Left colon (tissue), 2 donors: ENCODE measurements at regions not wholly inside any gene's neighbourhood (a gene's known extent, or its start where the extent isn't known, plus 50 kb on each side); places are given as distances from the start of the nearest gene placed in this dataset.
"Not testable (repeated sequence)": the region's sequence is repeated elsewhere in the genome, so short reads cannot be mapped to it uniquely, and the experiment has no call there.

Experiments used
- ATAC-seq: fragments of 200-7000 bp; cut with Tn5 transposase; one replicate; pipeline ENCODE4 v1.9.1; 2020; ENCODE audit warnings: mild to moderate bottlenecking, moderate library complexity
- DNase-seq, 2 donors: peaks; one replicate each; pipeline ENCODE4 v3.0.0-alpha.2; 2020
- intact Hi-C, 2 donors: fragments of 100-400 bp; cut with DNase I in 1 of 2; cut with micrococcal nuclease in 1 of 2; formaldehyde crosslinking; loops; one replicate each; pipeline versions ENCODE4 v1.11.2 to v1.14.0; 2022; cut with DNase I, micrococcal nuclease
- donor health status: DM: no; HTN: no; CAD: no.
- donor health status: DM: yes; HTN: yes; CAD: no.

DNA sequence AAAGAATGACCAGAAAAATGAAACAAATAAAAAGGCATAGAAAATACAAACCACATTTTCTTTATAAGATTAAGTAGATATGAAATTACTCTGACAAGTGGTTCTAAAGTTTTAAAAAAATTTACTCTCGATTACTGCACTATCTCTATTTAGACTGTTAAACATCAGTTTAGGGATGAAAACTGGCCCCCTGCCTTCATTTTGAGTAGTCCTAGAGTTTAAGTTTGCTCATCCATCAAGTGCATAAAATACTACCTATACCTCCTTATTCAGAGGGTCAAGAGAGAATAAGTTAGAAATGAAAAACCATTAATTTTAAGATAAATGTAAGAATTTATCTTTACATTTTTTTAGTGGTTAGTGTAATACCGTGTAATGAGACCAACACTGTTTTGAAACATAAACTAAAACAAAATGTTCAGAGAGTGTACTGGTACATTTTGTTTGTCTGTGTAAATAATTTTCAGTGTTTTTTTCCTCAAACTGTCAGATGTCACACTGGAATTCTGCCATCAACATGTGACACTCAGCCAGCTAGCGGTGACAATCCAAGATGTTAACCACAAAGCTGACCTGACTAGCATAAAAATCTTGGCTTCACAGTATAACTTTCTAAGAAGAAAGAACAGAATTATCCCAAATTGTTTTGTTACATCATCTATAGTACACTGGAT is 184.8 kb upstream of the PCDH20 start:
- no peak for DNase-seq
- intact Hi-C loops: no loop called here
- no peak for ATAC-seq

- ATAC-seq (no peak), DNase-seq (no peak)
- intact Hi-C loops: no loop called here
These were observed 176.8 kb upstream of the PCDH20 start for GRCh38 chr13:61592489-61592888.

- DNase-seq (no peak), ATAC-seq (no peak)
- intact Hi-C loops: no loop called here
These were observed 160.3 kb upstream of the PCDH20 start for GRCh38 chr13:61575973-61576372.

- intact Hi-C loops: no loop called here
- no peak for ATAC-seq
- no peak for DNase-seq
These were observed 148.0 kb upstream of the PCDH20 start for GRCh38 chr13:61563645-61564044.

DNA sequence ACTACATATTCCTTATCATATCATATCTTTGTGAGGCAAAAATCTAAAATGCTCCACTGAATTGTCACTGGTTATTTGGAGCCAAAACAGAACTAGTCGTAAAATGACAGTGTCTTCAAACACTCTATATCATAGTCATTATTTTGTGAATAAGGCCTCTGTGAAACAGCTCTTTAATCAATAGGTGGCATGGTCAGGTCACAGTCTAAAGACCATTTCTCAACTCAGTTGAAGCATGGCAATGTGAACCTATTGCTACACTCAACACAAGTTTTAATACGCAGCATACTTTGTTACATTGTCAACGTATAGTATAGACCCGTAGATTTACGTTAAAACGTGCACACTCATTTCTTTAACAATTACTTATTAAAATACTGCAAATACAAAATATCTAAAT is 131.3 kb upstream of the PCDH20 start:
- intact Hi-C loops: no loop called here
- ATAC-seq: no peak
- DNase-seq: no peak

GRCh38 chr13:61546413-61546812 is 130.8 kb upstream of the PCDH20 start:
- intact Hi-C loops: no loop called here
- ATAC-seq: no peak
- no peak for DNase-seq

DNA sequence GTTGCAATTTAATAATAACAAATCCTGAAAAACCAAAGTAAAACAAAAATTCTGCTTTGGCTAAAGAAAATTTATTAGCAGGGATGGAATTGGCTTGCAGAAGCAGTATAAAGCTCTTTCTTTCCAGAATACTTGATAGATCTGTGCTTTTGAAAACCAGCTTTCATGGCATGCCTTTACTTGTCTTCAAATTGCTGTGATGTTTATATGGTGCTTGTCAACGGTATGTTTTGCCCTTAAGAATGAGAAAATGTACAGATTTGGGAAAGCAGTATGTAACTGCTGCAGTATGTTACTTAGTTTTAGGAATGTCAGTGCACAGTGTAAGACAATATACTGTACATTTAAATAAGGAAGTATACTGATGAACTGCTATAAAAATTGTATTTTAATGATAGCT is 120.8 kb upstream of the PCDH20 start:
- intact Hi-C loops: no loop called here
- no peak for DNase-seq
- no peak for ATAC-seq

GRCh38 chr13:61531383-61532065 is 115.9 kb upstream of the PCDH20 start:
- ATAC-seq: no peak
- no peak for DNase-seq
- intact Hi-C loops: no loop called here

DNA sequence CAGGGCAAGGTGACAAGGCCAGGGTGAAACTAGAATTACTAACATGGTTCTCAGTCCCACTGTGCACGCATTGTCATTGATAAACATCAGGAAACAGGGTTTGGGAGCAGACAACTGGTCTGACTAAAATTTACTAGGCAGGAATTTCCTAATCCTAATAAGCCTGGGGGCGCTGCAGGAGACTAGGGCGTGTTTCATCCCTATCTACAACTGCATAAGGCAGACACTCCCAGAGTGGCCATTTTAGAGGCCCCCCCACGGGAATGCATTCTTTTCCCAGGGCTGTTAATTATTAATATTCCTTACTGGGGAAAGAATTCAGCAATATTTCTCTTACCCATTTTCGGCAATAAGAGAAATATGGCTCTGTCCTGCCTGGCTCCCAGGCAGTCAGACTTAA is 103.6 kb upstream of the PCDH20 start:
- intact Hi-C loops, ATAC-seq, DNase-seq: not testable (repeated sequence)

DNA sequence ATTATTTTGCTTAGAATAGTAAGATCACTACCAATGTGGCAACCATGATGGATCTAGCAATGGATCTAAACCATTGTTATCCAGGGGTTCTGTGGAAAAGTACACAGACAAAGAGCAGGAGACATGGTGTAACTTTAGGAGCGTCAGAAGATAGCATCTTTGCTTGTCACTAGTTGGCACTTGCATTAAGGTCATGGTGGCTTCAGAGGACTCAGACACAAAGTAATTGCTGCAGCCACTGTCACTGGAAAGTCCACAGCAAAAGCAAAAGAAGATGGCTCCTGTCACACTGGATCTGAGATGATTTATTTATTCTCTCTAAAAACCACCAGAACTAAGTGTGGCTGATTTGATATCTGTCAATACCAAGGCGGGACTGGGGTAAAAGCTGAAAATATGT is 93.3 kb upstream of the PCDH20 start:
- intact Hi-C loops: no loop called here
- DNase-seq (no peak), ATAC-seq (no peak)

GRCh38 chr13:61500176-61500575 is 84.5 kb upstream of the PCDH20 start:
- intact Hi-C loops: no loop called here
- DNase-seq: no peak
- no peak for ATAC-seq

DNA sequence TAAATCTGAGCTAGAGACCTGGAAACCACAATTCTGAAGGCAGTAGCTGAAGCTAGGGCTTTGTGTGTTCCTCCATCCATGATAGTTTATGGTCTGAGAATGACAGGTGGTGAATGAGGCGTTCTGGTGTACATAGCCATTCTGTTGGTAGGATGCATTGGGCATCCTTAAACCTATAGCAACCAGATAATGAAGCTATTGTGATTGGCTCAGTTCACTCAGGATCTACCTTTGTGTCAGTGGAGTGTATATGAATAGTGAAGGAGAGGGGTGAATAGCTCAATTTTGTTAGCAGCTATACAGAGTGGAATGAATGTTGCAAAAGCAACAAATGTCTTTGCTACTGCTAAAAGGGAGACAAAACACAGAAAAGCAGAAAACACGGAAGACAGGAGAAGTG is 80.0 kb upstream of the PCDH20 start:
- intact Hi-C loops: no loop called here
- DNase-seq (no peak), ATAC-seq (no peak)

DNA sequence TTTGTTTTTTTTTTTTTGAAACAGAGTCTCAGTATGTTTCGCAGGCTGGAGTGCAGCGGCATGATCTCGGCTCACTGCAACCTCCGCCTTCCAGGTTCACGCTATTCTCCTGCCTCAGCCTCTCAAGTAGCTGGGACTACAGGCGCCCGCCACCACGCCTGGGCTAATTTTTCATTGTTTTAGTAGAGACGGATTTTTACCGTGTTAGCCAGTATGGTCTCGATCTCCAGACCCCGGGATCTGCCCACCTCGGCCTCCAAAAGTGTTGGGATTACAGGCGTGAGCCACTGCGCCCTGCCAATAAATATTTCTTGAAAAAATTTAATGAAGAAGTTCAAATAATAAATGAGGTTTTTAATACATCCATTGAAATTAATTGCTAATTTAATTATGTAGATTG is 77.9 kb upstream of the PCDH20 start:
- intact Hi-C loops, DNase-seq, ATAC-seq: not testable (repeated sequence)

DNA sequence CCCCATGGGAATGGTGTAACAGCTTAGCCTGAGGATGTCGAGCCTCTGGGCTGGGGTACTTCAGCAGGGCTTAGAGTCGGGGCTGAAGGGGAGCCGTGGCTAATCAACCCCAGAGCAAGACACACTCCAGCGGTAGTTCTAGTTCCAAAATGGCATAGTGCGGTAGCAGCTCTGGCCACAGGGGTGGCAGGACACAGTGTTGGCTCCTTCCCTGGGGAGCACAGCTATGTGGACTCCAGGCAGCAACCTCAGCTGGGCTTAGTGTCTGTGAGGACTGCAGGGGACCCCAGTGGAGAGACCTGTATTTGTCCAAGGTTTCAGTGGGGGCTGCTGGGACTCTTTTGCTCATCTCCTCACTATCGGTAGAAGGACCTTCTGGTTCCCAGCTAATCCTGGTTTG is 70.8 kb upstream of the PCDH20 start:
- intact Hi-C loops: no loop called here
- DNase-seq (no peak), ATAC-seq (no peak)

GRCh38 chr13:61485128-61485765 is 69.6 kb upstream of the PCDH20 start:
- intact Hi-C loops: no loop called here
- ATAC-seq (no peak), DNase-seq (no peak)

- DNase-seq: no peak
- intact Hi-C loops: no loop called here
- no peak for ATAC-seq
These were observed 62.0 kb upstream of the PCDH20 start for GRCh38 chr13:61477619-61478018.

DNA sequence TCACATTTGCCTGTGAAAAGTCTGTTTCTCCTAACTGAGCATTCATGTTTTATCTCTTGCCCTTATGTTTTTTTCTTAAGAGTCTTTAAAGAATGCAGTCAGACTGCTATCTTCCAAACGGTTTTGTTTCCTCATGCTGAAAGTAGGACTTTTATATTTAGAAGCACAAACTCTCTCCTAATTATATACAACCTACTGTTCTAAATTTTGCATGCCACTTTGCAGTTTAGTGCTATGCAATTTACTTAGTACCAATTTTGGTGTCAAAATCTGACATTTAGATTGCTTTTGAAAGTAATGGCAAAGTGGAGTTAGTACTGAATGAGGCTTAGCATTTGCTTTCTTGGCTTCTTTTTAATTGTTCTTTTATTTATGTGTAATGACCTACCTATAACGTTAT is 55.1 kb upstream of the PCDH20 start:
- ATAC-seq (no peak), DNase-seq (no peak)
- intact Hi-C loops: no loop called here

DNA sequence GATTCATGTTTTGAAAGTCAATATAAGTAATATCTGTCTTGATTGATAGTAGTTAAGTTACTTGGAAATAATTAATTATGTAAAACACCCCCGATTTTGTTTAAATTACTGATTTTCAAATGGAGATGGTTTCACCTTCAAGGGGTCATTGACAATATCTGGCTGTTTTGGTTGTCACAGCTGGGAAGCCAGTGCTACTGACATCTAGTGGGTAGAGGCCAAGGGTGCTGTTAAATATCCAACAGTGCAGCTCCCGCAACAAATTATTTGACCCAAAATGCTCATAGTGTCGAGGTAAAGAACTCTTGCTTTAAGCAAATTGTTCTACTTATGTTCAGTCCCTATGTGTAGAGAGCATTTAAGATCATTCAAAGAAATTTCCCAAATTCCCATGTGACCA is 50.6 kb upstream of the PCDH20 start:
- ATAC-seq (no peak), DNase-seq (no peak)
- intact Hi-C loops: no loop called here
